AG09319 (cell line): ENCODE measurements at regions not wholly inside any gene's neighbourhood (a gene's known extent, or its start where the extent isn't known, plus 50 kb on each side); places are given as distances from the start of the nearest gene placed in this dataset.

Source experiments
- DNase-seq: peaks from one replicate; pipeline ENCODE4 v3.0.0-alpha.2; 2010; ENCODE audit warnings: low read depth; ENCODE audit errors: extremely low read depth
- CTCF ChIP-seq: IDR thresholded peaks from 2 replicates; pipeline ENCODE4 v1.5.1; 2011; ENCODE audit warnings: low read depth, mild to moderate bottlenecking, inconsistent platforms, low read length, moderate library complexity

- no peak for TF ChIP-seq CTCF
- DNase-seq: no peak
Measured at GRCh38 chr7:93750986-93751385, 139.6 kb downstream of the TFPI2 start.

GRCh38 chr7:93747019-93747418, 143.5 kb downstream of the TFPI2 start:
- no peak for TF ChIP-seq CTCF
- no peak for DNase-seq

GRCh38 chr7:93739424-93739823, 151.1 kb downstream of the TFPI2 start:
- DNase-seq: no peak
- no peak for TF ChIP-seq CTCF

- no peak for TF ChIP-seq CTCF
Measured at GRCh38 chr7:93737953-93738352, 152.6 kb downstream of the TFPI2 start.

GRCh38 chr7:93736668-93737369, 153.7 kb downstream of the TFPI2 start:
- no peak for TF ChIP-seq CTCF
- no peak for DNase-seq

More at GRCh38 chr7:93737953-93738352, 152.6 kb downstream of the TFPI2 start:
- DNase-seq: no peak

GRCh38 chr7:93728292-93728691, 153.8 kb upstream of the CALCR start:
- DNase-seq: no peak
- TF ChIP-seq CTCF: no peak

- no peak for DNase-seq
- no peak for TF ChIP-seq CTCF
Measured at GRCh38 chr7:93725954-93726353, 151.4 kb upstream of the CALCR start.
